IMR-90 (cell line): ENCODE measurements at regions not wholly inside any gene's neighbourhood (a gene's known extent, or its start where the extent isn't known, plus 50 kb on each side); places are given as distances from the start of the nearest gene placed in this dataset.

Experiments
- ATAC-seq: fragments of 200-7000 bp; cut with Tn5 transposase; 2 replicates; pipeline ENCODE4 v1.9.1; 2020; ENCODE audit warnings: low read depth, mild to moderate bottlenecking, moderate library complexity
- BruUV-seq: library from RNA; stranded (reverse); fragments of 400-500 nt; replicated peaks from 2 replicates; lab custom pipeline; 2021; lab: Mats Ljungman, UMichigan
- CTCF ChIA-PET: fragments of 300-600 bp; formaldehyde crosslinking; extraction: SDS; loops from one replicate; lab custom pipeline; 2021; ENCODE audit warnings: antibody characterized with exemption; lab: Yijun Ruan, JAX
- POLR2A ChIA-PET: fragments of 300-600 bp; sonication (Branson Sonifier 250); formaldehyde crosslinking; loops from one replicate; lab custom pipeline; 2022; ENCODE audit warnings: antibody characterized with exemption; ENCODE audit not compliant: unreplicated experiment; lab: Charles Lee
- DNase-seq: peaks from one replicate; pipeline ENCODE4 v3.0.0; 2013
- H2AFZ ChIP-seq: replicated peaks from 2 replicates; pipeline ENCODE3; 2013; ENCODE audit warnings: low read length, mild to moderate bottlenecking; ENCODE audit not compliant: poor library complexity
- H2AK5ac ChIP-seq: 2 replicates; pipeline ENCODE4 v1.6.1; 2013; ENCODE audit warnings: low read depth, low read length, inconsistent platforms
- H2AK9ac ChIP-seq: replicated peaks from 2 replicates; pipeline ENCODE3; 2013; ENCODE audit warnings: mild to moderate bottlenecking, low read depth, low read length, moderate library complexity; ENCODE audit not compliant: poor library complexity
- H2BK120ac ChIP-seq: 2 replicates; pipeline ENCODE4 v1.6.1; 2013; ENCODE audit warnings: low read depth, low read length, inconsistent platforms
- H2BK15ac ChIP-seq: 3 replicates; pipeline ENCODE4 v1.6.1; 2013; ENCODE audit warnings: low read depth, low read length, inconsistent platforms
- H2BK20ac ChIP-seq: 2 replicates; pipeline ENCODE4 v1.6.1; 2013; ENCODE audit warnings: low read depth, mild to moderate bottlenecking, inconsistent platforms, low read length, moderate library complexity
- H2BK5ac ChIP-seq: 2 replicates; pipeline ENCODE4 v1.6.1; 2013; ENCODE audit warnings: mild to moderate bottlenecking, low read depth, low read length, inconsistent platforms; ENCODE audit not compliant: poor library complexity, severe bottlenecking
- H3K14ac ChIP-seq: replicated peaks from 2 replicates; pipeline ENCODE4 v1.6.1; 2013; ENCODE audit warnings: low read depth, low read length, inconsistent platforms
- H3K18ac ChIP-seq: 2 replicates; pipeline ENCODE4 v1.6.1; 2013; ENCODE audit warnings: low read depth, low read length, control low read depth
- H3K23ac ChIP-seq: 2 replicates; pipeline ENCODE4 v1.6.1; 2013; ENCODE audit warnings: low read depth, low read length, inconsistent platforms
- H3K27ac ChIP-seq: 2 replicates; pipeline ENCODE4 v1.5.1; 2013; ENCODE audit warnings: mild to moderate bottlenecking, control low read depth, low read length; ENCODE audit not compliant: insufficient read depth
- H3K27me3 ChIP-seq: 2 replicates; pipeline ENCODE4 v1.6.1; 2013; ENCODE audit warnings: low read length; ENCODE audit not compliant: control insufficient read depth, insufficient read depth
- H3K36me3 ChIP-seq: 2 replicates; pipeline ENCODE4 v1.6.1; 2013; ENCODE audit warnings: low read length, mixed read lengths; ENCODE audit not compliant: control insufficient read depth, insufficient read depth
- H3K4ac ChIP-seq: 2 replicates; pipeline ENCODE4 v1.6.1; 2013; ENCODE audit warnings: low read depth, low read length, inconsistent platforms
- H3K4me1 ChIP-seq: 2 replicates; pipeline ENCODE4 v1.6.1; 2013; ENCODE audit warnings: low read length, mixed read lengths; ENCODE audit not compliant: control insufficient read depth, insufficient read depth
- H3K4me2 ChIP-seq: 2 replicates; pipeline ENCODE4 v1.6.1; 2013; ENCODE audit warnings: low read depth, mild to moderate bottlenecking, control low read depth, low read length, moderate library complexity
- H3K4me3 ChIP-seq: 2 replicates; pipeline ENCODE4 v1.5.1; 2013; ENCODE audit warnings: low read depth, mild to moderate bottlenecking, control low read depth, low read length, moderate library complexity; ENCODE audit not compliant: insufficient read depth
- H3K56ac ChIP-seq: 2 replicates; pipeline ENCODE4 v1.6.1; 2013; ENCODE audit warnings: low read length, inconsistent platforms; ENCODE audit not compliant: insufficient read depth; ENCODE audit errors: extremely low read depth
- H3K79me1 ChIP-seq, 2 experiments: 2 replicates each; pipeline ENCODE4 v1.6.1; 2013; ENCODE audit warnings: low read length in 2 of 2, inconsistent platforms in 1 of 2, low read depth in 1 of 2
- H3K9ac ChIP-seq: 2 replicates; pipeline ENCODE4 v1.6.1; 2013; ENCODE audit warnings: low read depth, low read length, control low read depth
- H3K9me1 ChIP-seq: 2 replicates; pipeline ENCODE4 v1.6.1; 2013; ENCODE audit warnings: low read length, inconsistent platforms; ENCODE audit not compliant: insufficient read depth
- H3K9me3 ChIP-seq: 2 replicates; pipeline ENCODE4 v1.6.1; 2013; ENCODE audit warnings: low read length; ENCODE audit not compliant: control insufficient read depth, insufficient read depth
- H4K20me1 ChIP-seq: 2 replicates; pipeline ENCODE4 v1.6.1; 2013; ENCODE audit warnings: low read length, inconsistent platforms; ENCODE audit not compliant: insufficient read depth
- H4K5ac ChIP-seq: 2 replicates; pipeline ENCODE4 v1.6.1; 2013; ENCODE audit warnings: mild to moderate bottlenecking, low read depth, low read length, control low read depth
- H4K8ac ChIP-seq, 2 experiments: 2 replicates each; pipeline ENCODE4 v1.6.1; 2013; ENCODE audit warnings: low read depth in 2 of 2, low read length in 2 of 2, control low read depth in 1 of 2, inconsistent platforms in 1 of 2
- H4K91ac ChIP-seq: 2 replicates; pipeline ENCODE4 v1.6.1; 2013; ENCODE audit warnings: low read depth, low read length, inconsistent platforms; ENCODE audit not compliant: insufficient read depth
- BHLHE40 ChIP-seq: fragments of 150-350 bp; IDR thresholded peaks from 2 replicates; pipeline ENCODE4 v1.6.1; 2016; ENCODE audit warnings: mild to moderate bottlenecking, low read depth, low read length
- CEBPB ChIP-seq: IDR thresholded peaks from 2 replicates; pipeline ENCODE4 v1.6.1; 2012; ENCODE audit warnings: low read depth, low read length, improper control_type of control experiment
- WGBS, 2 experiments: methylation state at CpG; one replicate each; pipeline versions ENCODE4 v1.1.5 to v1.1.7; 2013; ENCODE audit warnings: missing lambda C conversion rate in 2 of 2; ENCODE audit not compliant: insufficient read length in 1 of 2; ENCODE audit errors: extremely low coverage in 2 of 2; 5-methylcytosine and 5-hydroxymethylcytosine counted together
- dilution Hi-C: fragments of 300-500 bp; cut with HindIII; formaldehyde crosslinking; loops from one replicate; pipeline ENCODE4 v1.14.3; 2018; ENCODE audit warnings: low sequenced_read_pairs; ENCODE audit not compliant: unreplicated experiment
- in situ Hi-C: fragments of 300-500 bp; cut with MboI; formaldehyde crosslinking; loops from 3 replicates; pipeline ENCODE4 v1.14.3; 2019; ENCODE audit warnings: low sequenced_read_pairs, inconsistent platforms, mixed read lengths
- intact Hi-C: fragments of 100-400 bp; cut with micrococcal nuclease; formaldehyde crosslinking; loops from 2 replicates; pipeline ENCODE4 v1.10.0; 2022
- TF ChIP-seq, protein P1 (sequence below): fragments of 150-350 bp; IDR thresholded peaks from 2 replicates; pipeline ENCODE4 v1.6.1; 2017; ENCODE audit warnings: mild to moderate bottlenecking, antibody characterized with exemption, low read length, low read depth

DNA sequence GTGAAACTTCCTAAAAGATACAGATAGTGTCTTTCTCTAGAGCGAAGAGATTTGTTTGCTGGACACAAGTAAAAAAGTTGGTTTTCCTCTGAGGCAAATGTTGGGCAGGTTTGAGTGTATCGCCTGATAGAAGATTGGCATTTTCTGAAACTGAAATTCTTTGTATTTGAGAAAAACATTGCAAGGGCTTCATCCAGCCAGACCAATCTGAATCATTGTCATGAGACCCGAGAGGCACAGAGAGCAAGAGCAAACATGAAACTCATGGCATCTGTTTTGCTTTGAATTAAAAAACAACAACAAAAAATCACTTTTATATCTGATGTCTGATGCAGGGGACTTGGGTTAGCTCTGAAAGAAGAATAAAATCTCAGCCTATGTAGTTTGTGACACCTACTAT lies 379.3 kb upstream of the NCAM2 start:
- no CpG with 5 or more reads among the region's 3 CpGs for WGBS, 2 experiments
- ATAC-seq (no peak), DNase-seq (no peak)
- H3K9me1 ChIP-seq, result no peaks in the 10 kb centered on the region
- H2AFZ ChIP-seq, result no peak overlapping the region
- ChIA-PET POLR2A (no interaction called here), CTCF (no interaction called here)
- H3K79me1 ChIP-seq, result no peaks in the 10 kb centered on the region
- TF ChIP-seq BHLHE40, result no peak
- TF ChIP-seq CEBPB, result no peak
- TF ChIP-seq, protein P1, sequence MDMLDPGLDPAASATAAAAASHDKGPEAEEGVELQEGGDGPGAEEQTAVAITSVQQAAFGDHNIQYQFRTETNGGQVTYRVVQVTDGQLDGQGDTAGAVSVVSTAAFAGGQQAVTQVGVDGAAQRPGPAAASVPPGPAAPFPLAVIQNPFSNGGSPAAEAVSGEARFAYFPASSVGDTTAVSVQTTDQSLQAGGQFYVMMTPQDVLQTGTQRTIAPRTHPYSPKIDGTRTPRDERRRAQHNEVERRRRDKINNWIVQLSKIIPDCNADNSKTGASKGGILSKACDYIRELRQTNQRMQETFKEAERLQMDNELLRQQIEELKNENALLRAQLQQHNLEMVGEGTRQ, result no peak
- no peak overlapping the region for H2BK15ac ChIP-seq
- no peak overlapping the region for H3K14ac ChIP-seq
- H4K5ac ChIP-seq, result no peak overlapping the region
- H2BK120ac ChIP-seq, result no peak overlapping the region
- no peak overlapping the region for H3K56ac ChIP-seq
- no peak overlapping the region for H3K4ac ChIP-seq
- dilution Hi-C loops (no loop called here), intact Hi-C loops (no loop called here), in situ Hi-C loops (no loop called here)
- H3K4me2 ChIP-seq, result no peak overlapping the region
- H2AK9ac ChIP-seq, result no peak overlapping the region
- no peak overlapping the region for H4K8ac ChIP-seq
- H3K9ac ChIP-seq, result no peak overlapping the region
- no peak overlapping the region for H2BK20ac ChIP-seq
- BruUV-seq, result no TSS peak
- H2AK5ac ChIP-seq, result no peak overlapping the region
- no peaks in the 10 kb centered on the region for H3K36me3 ChIP-seq
- no peak overlapping the region for H3K4me3 ChIP-seq
- H3K18ac ChIP-seq, result no peak overlapping the region
- no peaks in the 10 kb centered on the region for H4K20me1 ChIP-seq
- no peak overlapping the region for H2BK5ac ChIP-seq
- H3K23ac ChIP-seq, result no peak overlapping the region
- peaks cover 7% of the 10 kb centered on the region; the same call in 1 of the 2 replicates for H3K9me3 ChIP-seq
- H3K27ac ChIP-seq, result no peak overlapping the region
- no peaks in the 10 kb centered on the region for H3K4me1 ChIP-seq
- no peaks in the 10 kb centered on the region for H3K27me3 ChIP-seq
- no peak overlapping the region for H4K91ac ChIP-seq
